ENCODE measurements at regions not wholly inside any gene's neighbourhood (a gene's known extent, or its start where the extent isn't known, plus 50 kb on each side); places are given as distances from the start of the nearest gene placed in this dataset.

DNA sequence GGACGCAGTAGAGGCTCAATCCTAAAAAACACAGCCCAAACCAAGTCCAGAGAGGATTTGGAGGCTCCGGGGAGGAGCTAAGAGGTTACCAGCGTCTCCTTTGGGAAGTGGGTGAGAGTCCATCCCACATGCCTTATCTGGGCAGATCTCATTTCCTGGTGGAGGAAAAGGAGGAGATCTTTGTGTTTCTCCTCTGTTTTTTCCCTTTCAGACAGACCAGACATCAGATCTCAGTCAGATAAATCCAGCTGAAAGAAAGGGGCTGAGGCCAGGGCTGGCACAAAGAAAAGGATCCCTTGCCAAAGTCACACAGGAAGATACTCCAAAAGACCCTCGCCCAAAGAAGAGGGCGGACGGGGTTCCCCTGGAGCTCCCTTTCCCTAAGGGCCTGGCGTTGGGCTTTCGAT lies 58.3 kb upstream of the COMTD1 start:
- no peak for DNase-seq

DNA sequence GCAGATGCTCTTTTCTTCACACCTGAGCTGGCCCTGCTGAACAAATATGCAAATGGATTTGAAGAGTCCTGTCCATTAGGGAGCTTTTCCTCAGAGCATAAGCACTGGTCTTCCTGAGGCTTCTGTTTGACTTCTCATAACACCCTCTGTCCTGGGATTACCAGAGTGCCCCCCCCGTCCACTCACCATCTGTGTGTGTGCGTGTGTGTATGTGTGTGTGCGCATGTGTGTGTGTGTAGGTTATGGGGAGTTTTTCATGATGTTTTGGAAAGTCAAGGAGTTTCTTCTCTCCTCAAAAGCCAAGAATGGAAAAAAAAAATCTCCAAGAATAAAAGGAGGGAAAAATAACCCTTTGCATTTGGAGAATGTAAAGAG lies 57.7 kb upstream of the COMTD1 start:
- DNase-seq, result no peak

DNA sequence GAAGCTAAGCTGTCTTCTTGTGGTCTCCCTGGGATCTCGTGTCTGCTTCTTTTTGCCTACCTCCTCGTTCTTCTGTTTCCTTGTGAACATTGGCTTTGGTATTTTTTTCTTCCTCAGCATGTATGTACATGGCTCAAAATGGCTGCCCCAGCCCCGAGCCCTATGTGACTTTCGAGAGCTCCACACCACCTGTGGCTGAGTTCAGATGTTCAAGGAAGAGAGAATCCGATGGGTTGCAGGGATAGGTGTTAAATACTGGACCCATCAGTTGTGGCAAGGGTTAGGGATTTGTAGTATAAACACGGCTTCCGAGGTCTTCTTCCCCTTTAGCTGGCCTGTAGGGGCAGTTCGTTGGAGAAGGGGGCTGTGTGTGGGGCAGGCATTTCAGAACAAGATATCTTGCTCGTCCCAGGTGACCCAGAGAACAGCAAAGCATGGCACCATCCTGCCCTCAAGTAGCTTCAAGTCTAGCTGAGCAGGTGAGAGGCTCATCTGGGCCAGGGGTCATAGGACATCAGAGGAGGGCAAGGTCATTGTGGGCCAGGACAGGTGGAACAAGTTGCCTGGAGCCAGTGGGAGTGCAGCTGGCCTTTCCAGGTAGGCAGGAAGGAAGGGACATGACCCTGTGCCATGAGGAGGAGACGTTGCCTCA lies 57.2 kb upstream of the COMTD1 start:
- DNase-seq, result no peak

DNA sequence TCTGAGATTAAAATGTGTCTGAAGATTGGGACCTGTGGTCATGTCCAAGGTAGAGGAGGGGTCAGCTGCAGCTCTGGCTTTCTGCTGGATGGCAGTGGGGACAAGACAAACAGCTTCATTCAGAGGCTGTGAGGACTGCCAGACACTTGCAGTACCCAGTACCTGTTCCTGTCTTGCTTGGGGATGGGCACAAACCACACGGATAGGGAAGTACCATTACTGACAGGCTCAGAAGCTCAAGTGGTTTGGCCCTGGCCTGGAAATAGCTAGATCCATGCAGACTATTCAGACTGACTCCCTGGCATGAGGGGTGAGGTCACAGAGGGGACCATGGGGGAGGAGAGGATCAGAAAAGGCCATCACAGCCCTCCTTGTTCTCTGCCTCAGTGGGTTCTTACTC lies 56.0 kb upstream of the COMTD1 start:
- no peak for DNase-seq

DNA sequence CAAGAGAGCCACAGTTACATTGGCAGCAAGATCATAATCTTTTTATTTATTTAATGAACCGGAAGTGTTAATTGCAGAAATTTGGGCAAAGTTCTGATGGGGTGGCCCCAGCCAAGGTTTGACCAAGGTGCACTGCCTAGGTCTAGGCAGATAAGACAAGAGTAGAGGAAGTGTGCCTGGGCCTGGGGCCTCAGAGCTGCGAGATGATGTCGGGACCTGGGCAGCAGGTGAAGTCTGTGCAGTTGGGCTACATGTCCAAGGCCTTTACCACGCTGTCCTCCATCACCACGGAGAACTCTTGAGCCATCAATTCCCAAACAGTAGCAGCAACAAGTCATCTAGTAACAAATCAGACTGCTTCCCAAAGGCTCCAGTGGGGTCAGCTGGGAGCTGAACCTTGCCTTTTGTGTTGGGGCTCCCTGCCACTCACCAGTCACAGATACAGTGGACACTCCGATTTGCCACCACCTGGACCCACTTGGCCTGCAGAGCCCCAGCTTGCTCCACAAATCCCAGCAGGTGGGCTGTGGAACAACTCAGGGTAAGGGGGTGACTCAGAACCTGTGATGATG lies 52.5 kb upstream of the COMTD1 start:
- no peak for DNase-seq

DNA sequence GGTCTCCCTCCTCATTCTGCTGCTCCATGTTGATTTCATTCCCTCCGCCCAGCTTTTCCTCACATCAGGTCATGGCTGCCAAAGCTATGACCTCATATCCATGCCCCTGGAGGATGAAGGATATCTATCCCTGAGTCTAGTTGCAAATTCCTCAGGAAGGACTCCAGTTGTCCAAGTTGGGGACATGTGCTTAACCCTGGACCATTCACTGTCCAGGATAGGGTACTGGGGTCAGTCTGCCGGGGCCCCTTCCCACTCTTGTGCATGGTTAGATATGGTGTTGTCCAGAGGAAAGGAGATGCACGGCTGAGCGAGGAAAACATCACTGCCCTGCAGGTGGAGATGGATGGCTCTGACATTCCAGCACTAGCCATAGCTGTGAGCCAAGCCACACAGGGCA lies 51.9 kb upstream of the COMTD1 start:
- no peak for DNase-seq

DNA sequence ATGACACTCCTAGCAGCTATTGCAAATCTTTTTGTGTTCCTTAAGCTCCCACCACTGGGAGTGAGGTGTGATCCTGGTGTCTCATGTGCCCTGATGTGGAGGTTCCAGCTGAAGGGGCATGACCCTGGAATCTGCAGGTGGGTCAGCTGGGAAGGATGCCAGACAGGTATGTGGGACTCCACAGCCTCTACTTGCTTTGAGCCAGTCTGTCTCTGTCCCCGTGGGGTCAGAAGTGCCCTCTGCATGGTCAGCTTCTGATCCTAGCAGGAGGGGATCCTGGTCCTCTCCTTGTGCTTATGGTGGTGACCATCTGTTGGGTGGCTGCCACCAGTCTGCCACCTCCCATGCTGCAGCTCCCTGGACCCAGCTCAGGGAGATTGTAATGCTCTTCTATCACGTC lies 51.1 kb upstream of the COMTD1 start:
- no peak for DNase-seq
